ENCODE measurements at regions not wholly inside any gene's neighbourhood (a gene's known extent, or its start where the extent isn't known, plus 50 kb on each side); places are given as distances from the start of the nearest gene placed in this dataset.

DNA sequence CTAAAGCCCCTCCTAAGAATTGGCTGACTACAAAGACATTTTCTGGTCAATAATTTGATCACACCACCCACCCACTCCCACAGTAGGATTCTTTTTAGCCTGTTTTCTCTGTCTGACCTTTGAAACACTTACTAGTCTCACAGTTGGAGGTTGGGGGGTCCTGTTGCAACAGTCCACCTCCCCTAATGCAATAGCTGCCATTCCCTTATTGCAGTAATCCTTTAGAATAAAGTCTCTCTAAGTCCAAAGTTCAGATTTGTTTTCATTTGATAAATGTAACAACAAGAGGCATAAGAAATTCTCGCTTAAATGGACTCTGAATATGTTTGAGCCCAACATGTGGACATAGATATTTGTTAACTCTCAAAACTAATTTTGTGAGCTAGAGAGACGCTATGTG, 1326.8 kb upstream of the TMEFF2 start:
- no peaks in the 10 kb centered on the region for H3K36me3 ChIP-seq
- no peaks in the 10 kb centered on the region for H3K27me3 ChIP-seq
- no peak for DNase-seq
- intact Hi-C loops (cut with DNase I): no loop called here
- no peak overlapping the region for H3K4me3 ChIP-seq
- H3K27ac ChIP-seq: no peak overlapping the region
- TF ChIP-seq EP300 (IDR thresholded peaks at IDR 0.05) (no peak), POLR2A (IDR thresholded peaks at IDR 0.05) (no peak), POLR2AphosphoS5 (IDR thresholded peaks at IDR 0.05) (no peak)
- TF ChIP-seq, protein P1, sequence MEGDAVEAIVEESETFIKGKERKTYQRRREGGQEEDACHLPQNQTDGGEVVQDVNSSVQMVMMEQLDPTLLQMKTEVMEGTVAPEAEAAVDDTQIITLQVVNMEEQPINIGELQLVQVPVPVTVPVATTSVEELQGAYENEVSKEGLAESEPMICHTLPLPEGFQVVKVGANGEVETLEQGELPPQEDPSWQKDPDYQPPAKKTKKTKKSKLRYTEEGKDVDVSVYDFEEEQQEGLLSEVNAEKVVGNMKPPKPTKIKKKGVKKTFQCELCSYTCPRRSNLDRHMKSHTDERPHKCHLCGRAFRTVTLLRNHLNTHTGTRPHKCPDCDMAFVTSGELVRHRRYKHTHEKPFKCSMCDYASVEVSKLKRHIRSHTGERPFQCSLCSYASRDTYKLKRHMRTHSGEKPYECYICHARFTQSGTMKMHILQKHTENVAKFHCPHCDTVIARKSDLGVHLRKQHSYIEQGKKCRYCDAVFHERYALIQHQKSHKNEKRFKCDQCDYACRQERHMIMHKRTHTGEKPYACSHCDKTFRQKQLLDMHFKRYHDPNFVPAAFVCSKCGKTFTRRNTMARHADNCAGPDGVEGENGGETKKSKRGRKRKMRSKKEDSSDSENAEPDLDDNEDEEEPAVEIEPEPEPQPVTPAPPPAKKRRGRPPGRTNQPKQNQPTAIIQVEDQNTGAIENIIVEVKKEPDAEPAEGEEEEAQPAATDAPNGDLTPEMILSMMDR (IDR thresholded peaks at IDR 0.05): no peak
- H3K4me1 ChIP-seq: no peaks in the 10 kb centered on the region
- 56 to 84% methylated on average over 2 of the region's 2 CpGs for WGBS, 2 donors
- no peaks in the 10 kb centered on the region for H3K9me3 ChIP-seq

DNA sequence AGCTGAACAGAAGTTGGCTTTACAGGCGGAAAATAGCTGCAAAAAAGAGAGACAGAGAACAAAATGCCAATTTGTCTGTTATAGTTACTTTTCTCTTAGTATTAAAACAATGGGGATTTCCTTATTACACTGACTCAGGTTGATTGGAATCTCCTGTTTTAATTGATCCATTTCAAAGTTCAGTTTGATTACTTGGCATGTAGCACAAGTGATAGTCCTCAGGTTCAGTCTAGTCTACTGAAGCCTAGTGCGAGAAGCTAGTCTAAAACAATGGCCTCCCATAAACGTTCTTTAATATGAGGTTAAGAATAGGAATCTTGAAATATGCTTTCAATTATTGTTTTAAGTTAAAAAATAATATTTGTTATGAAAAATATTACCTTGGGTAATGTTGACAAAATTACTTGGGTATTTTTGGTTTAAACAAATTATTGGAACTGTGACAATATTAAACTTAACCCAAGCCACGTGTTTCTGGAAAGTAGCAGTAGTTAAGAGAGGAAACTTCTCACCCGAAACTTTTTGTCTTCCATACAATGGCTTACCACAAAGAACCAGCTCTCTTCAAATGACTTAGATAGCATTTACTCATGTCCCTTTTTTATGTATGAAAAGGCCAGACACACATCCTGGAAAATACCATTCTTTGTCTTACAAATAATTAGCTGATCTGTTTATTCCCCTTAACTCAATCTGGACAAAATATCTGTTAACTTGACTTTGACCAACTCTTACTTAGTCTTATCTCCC, 1326.2 kb upstream of the TMEFF2 start:
- Histone ChIP-seq H3K27me3 (no peaks in the 10 kb centered on the region), H3K27ac (no peak overlapping the region), H3K4me1 (no peaks in the 10 kb centered on the region), H3K9me3 (no peaks in the 10 kb centered on the region), H3K4me3 (no peak overlapping the region), H3K36me3 (no peaks in the 10 kb centered on the region)
- intact Hi-C loops (cut with DNase I): no loop called here
- WGBS, 2 donors: 76 to 82% methylated on average over 5 of the region's 5 CpGs
- no peak for TF ChIP-seq POLR2AphosphoS5 (IDR thresholded peaks at IDR 0.05)
- TF ChIP-seq, protein P1 (IDR thresholded peaks at IDR 0.05): no peak
- TF ChIP-seq EP300 (IDR thresholded peaks at IDR 0.05): no peak
- no peak for TF ChIP-seq POLR2A (IDR thresholded peaks at IDR 0.05)
- no peak for DNase-seq

DNA sequence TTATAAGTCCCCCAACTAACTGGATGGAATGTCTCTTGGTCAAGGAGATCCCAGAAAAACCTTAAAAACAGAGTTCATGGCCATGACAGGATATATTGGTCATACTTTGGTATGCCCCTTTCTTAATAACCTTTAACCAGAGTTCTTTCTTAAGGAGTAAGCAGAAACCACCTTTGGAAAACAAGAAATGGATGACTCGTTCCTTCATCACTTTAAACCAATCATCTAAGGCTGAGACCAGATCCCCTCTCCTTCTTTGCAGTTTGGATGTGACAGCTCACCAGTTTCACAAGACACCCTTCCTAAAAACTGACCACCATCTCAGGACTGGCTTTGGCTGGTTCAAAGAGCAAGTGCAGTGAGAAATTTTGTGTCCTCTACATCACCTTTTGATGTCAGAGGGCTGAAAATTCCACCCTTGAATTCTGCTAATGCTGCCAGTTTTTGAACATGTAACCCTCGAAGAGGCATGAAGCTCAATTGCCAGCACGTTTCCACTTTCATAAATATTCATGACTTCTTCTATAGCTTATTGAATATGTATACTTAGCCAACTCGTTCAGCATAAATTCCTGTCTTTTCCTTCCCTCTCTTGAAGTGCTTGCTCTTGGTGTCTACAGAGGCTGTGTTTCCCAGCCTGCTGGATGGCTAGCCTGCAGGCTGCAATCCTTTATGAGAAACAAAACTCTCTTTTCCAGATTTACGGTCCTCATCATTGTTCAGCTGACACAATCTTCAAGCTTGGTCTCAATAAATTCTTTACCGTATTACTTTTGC, 1323.5 kb upstream of the TMEFF2 start:
- H3K36me3 ChIP-seq: no peaks in the 10 kb centered on the region
- H3K4me1 ChIP-seq: no peaks in the 10 kb centered on the region
- TF ChIP-seq, protein P1 (IDR thresholded peaks at IDR 0.05): no peak
- no peak for TF ChIP-seq POLR2AphosphoS5 (IDR thresholded peaks at IDR 0.05)
- no peak for TF ChIP-seq EP300 (IDR thresholded peaks at IDR 0.05)
- no peak for TF ChIP-seq POLR2A (IDR thresholded peaks at IDR 0.05)
- no peak overlapping the region for H3K4me3 ChIP-seq
- H3K27ac ChIP-seq: no peak overlapping the region
- intact Hi-C loops (cut with DNase I): no loop called here
- WGBS, 2 donors: 74 to 80% methylated on average over 6 of the region's 6 CpGs
- no peaks in the 10 kb centered on the region for H3K27me3 ChIP-seq
- DNase-seq: no peak
- H3K9me3 ChIP-seq: no peaks in the 10 kb centered on the region

DNA sequence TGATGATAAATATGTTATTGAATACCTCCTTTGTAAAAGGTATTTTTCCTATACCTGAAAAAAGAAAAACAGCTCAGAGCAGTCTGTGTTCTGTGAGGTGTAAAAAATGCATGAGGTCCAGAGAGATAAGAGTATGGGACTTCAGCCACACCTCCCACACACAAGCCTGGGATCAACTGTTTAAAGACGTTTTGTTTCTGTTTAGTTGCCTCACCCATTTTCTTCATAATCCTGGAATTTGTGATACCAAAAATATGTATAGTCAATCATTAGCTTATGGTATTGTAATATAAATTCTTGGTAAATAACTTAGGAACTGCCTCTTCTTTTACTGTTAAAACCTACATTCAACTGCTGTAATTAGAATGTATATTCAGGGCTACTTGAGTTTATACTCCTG, 1322.9 kb upstream of the TMEFF2 start:
- H3K4me1 ChIP-seq: no peaks in the 10 kb centered on the region
- TF ChIP-seq POLR2A (IDR thresholded peaks at IDR 0.05): no peak
- no peak for TF ChIP-seq EP300 (IDR thresholded peaks at IDR 0.05)
- TF ChIP-seq POLR2AphosphoS5 (IDR thresholded peaks at IDR 0.05): no peak
- TF ChIP-seq, protein P1 (IDR thresholded peaks at IDR 0.05): no peak
- no peak for DNase-seq
- no peak overlapping the region for H3K4me3 ChIP-seq
- intact Hi-C loops (cut with DNase I): no loop called here
- no peaks in the 10 kb centered on the region for H3K36me3 ChIP-seq
- WGBS, 2 donors: 19 to 65% methylated on average over 1 of the region's 1 CpG
- no peak overlapping the region for H3K27ac ChIP-seq
- no peaks in the 10 kb centered on the region for H3K27me3 ChIP-seq
- H3K9me3 ChIP-seq: no peaks in the 10 kb centered on the region

All from sigmoid colon (tissue), 6 donors.